Loucy (cell line): ENCODE measurements at regions not wholly inside any gene's neighbourhood (a gene's known extent, or its start where the extent isn't known, plus 50 kb on each side); places are given as distances from the start of the nearest gene placed in this dataset.

Experiments used
- CTCF ChIP-seq: fragments of 200-600 bp; sonication (generic); conservative IDR thresholded peaks from 2 replicates; pipeline ENCODE4 v1.5.1; 2014; ENCODE audit warnings: mild to moderate bottlenecking, antibody characterized with exemption, low read length
- EZH2phosphoT487 ChIP-seq: fragments of 200-600 bp; IDR thresholded peaks from 2 replicates; pipeline ENCODE4 v1.6.1; 2018; ENCODE audit warnings: antibody characterized with exemption, mild to moderate bottlenecking, moderate library complexity, borderline replicate concordance

- TF ChIP-seq CTCF (no peak), EZH2phosphoT487 (no peak)
These were observed 61.7 kb upstream of the NXPH1 start for GRCh38 chr7:8371742-8372141.
